HG03457 (cell line): ENCODE measurements at regions not wholly inside any gene's neighbourhood (a gene's known extent, or its start where the extent isn't known, plus 50 kb on each side); places are given as distances from the start of the nearest gene placed in this dataset.

Source experiments
- ATAC-seq: cut with Tn5 transposase; IDR thresholded peaks from one replicate; pipeline ENCODE4 v1.9.1; 2021; ENCODE audit warnings: moderate number of reproducible peaks; ENCODE audit not compliant: unreplicated experiment

DNA sequence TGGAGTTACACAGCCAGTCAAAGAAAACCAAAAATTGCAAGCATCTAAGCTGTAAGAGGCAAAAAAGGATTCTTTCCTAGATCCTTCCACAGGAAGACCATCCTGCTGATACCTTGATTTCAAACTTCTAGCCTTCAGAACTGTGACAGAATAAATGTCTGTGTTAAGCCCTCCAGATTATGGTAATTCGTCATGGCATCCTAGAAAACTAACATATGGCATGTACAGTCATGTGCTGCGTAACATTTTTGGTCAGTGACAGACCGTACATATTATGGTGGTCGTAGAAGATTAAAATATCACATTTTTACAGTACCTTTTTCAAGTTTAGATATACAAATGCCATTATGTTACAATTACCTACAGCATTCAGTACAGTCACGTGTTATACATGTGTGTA is 660.9 kb upstream of the LMO3 start:
- ATAC-seq, result no peak

- ATAC-seq, result no peak
Observed at GRCh38 chr12:17264603-17265002, 658.6 kb upstream of the LMO3 start.

GRCh38 chr12:17239874-17240273 is 633.9 kb upstream of the LMO3 start:
- ATAC-seq, result no peak

GRCh38 chr12:17235996-17236395 is 630.0 kb upstream of the LMO3 start:
- no peak for ATAC-seq

- no peak for ATAC-seq
Observed at GRCh38 chr12:17215759-17216570, 610.0 kb upstream of the LMO3 start.

- no peak for ATAC-seq
Observed at GRCh38 chr12:17214929-17215328, 609.0 kb upstream of the LMO3 start.

DNA sequence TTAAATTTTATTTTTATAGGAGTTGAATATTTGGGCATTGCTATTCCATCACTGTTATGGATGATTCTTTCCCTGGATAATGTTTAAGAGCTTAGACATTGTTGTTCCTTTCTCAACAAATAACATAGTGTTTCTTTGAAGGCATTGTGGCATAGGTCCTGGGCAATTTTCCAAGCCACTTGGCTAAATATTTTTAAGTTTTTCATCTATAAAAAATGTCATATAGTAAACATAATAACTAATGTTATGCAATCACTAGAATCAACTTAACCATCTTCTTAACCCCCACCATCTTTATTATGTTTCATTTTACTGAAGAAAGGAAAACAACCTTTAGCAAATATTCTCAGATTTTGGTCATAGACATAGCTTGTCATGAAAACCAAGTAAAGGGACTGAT is 600.6 kb upstream of the LMO3 start:
- no peak for ATAC-seq

DNA sequence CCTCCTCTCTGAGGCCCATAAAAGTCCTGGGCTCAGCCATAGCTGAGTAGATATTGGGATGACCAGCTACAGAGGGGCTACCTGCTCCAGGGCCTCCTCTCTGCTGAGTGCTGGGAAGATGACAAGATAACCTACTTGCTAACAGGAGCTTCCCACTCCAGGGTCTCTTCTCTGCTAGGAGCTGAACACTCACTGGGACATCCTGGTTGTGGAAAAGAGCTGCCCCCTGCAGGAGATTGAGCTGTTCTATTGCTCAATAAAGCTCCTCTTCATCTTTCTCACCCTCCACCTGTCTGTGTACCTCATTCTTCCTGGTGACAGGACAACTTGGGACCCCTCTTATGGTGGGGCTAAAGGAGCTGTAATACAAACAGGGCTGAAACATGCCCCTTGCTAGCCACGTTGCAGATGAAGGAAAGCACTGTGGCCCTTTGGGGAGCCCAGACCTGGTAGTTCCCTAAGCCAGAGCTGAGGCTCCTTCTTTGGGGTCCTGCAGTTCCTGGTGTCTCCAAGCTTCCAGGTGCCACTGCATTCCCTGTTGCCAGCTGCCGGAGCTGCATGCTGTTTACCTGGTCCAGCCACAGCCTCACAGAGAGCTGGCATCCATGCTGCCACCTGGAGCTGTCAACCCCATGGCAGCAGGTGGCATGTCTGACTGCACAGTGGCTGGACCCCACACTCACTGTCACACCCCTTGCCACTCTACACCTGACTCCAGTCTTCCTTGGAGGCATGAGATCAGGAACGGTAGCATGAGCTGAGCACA is 598.5 kb upstream of the LMO3 start:
- no peak for ATAC-seq

DNA sequence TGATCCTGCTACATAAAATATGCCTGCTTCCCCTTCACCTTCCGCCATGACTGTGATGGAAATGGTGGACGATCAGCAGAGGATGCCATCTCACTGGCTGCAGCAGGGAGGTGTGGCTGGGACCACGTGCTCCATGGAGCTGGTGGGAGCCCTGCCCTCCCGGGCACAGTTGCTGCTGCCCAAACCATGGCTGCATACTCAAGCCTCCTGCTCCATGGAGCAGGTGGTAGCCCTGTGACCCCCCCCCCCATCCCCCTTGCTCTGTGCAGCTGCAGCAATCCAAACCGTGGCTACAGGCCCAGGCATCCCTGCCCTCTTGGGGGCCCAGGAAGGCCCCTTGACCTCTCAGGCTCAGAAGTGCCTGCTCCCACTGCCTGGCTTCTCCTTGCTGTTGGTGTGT is 597.5 kb upstream of the LMO3 start:
- ATAC-seq, result no peak

- no peak for ATAC-seq
Observed at GRCh38 chr12:17197971-17198370, 592.0 kb upstream of the LMO3 start.

- ATAC-seq, result no peak
Observed at GRCh38 chr12:17192721-17193120, 586.8 kb upstream of the LMO3 start.

- ATAC-seq, result no peak
Observed at GRCh38 chr12:17169726-17170471, 563.9 kb upstream of the LMO3 start.

- ATAC-seq, result no peak
Observed at GRCh38 chr12:17159506-17160300, 553.7 kb upstream of the LMO3 start.

DNA sequence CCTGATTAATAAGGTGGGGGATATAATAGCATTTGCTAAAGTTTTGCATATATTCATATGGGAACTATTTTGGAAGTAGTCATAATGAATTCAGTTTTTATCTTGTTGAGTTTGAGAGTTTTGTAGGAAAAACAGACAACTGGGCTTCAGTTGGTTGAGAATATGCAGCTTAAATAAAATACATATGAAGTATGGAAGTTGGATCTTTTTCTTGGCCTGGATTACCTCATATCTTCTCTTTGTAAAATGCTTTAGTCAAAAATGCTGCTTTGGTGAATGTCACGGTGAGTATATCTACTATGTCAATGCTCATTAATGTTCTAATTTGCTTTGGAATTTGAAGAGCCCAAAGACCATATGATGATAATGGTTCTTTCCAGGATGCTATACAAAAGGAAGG is 552.2 kb upstream of the LMO3 start:
- no peak for ATAC-seq

DNA sequence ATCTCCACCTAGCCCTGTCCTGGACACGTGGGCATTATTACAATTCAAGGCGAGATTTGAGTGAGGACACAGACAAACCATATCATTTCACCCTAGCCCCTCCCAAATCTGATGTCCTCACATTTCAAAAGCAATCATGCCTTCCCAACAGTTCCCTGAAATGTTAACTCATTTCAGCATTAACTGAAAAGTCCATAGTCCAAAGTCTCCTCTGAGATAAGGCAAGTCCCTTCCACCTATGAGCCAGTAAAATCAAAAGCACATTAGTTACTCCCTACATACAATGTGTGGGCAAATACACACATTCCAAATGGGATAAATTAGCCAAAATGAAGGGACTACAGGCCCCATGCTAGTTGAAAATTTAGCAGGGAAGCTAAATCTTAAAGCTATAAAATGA is 546.0 kb upstream of the LMO3 start:
- no peak for ATAC-seq

GRCh38 chr12:17148706-17149105 is 542.7 kb upstream of the LMO3 start:
- ATAC-seq, result no peak

GRCh38 chr12:17142856-17143255 is 536.9 kb upstream of the LMO3 start:
- no peak for ATAC-seq

GRCh38 chr12:17139931-17140330 is 534.0 kb upstream of the LMO3 start:
- no peak for ATAC-seq

DNA sequence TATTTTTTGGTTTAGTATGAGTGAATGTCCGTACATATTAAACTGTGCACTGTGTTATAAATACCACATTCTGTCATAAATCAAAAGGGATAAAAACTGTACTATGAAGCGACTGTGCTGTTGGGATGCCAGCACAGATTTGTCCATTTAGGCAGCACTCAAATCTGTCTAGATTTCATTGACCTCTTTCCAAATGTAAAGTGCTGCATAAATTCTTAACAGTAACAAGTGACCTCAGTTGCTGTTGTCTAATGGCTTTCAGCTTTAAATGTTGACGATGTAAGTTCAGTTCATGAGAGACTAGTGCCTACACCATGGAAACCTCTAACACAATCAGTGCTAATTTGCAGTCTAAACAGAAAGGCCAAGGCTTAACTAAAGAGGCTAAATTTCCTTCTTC is 531.4 kb upstream of the LMO3 start:
- no peak for ATAC-seq

GRCh38 chr12:17134315-17134714 is 528.4 kb upstream of the LMO3 start:
- no peak for ATAC-seq

DNA sequence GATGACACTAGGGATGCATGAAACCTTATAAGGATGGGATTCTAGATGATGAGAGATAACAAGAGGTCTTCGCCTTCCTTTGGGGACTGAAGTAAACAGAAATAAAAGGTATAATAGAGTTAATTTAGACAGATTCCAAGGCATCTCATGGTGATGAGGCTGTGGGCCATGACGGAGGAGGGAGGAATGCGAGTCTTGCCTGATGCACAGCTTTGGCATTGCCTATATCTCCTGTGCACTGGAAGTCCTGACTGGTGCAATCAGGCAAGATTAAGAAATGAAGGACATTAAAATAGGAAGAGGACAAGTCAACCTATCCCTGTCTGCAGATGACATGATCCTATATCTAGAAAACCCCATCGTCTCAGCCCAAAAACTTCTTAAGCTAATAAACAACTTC is 526.4 kb upstream of the LMO3 start:
- no peak for ATAC-seq
